PC-9 (cell line): ENCODE measurements at regions not wholly inside any gene's neighbourhood (a gene's known extent, or its start where the extent isn't known, plus 50 kb on each side); places are given as distances from the start of the nearest gene placed in this dataset.

Source experiments
- BruUV-seq: library from RNA; stranded (reverse); fragments of 400-500 nt; replicated peaks from 2 replicates; lab custom pipeline; 2021; lab: Mats Ljungman, UMichigan
- CTCF ChIA-PET: fragments of 300-600 bp; sonication (Branson Sonifier 250); formaldehyde crosslinking; loops from one replicate; lab custom pipeline; 2022; ENCODE audit warnings: antibody characterized with exemption; lab: Charles Lee
- POLR2A ChIA-PET: fragments of 300-600 bp; sonication (Branson Sonifier 250); formaldehyde crosslinking; loops from one replicate; lab custom pipeline; 2022; ENCODE audit warnings: antibody characterized with exemption; ENCODE audit not compliant: unreplicated experiment; lab: Charles Lee
- DNase-seq, 2 experiments: peaks; one replicate each; pipeline versions ENCODE4 v3.0.0 to v3.0.0-alpha.2; 2015 to 2022; ENCODE audit warnings: mixed read lengths in 1 of 2
- H2AFZ ChIP-seq: fragments of 200-600 bp; sonication (generic); 2 replicates; pipeline ENCODE4 v1.8.1; 2017; ENCODE audit warnings: antibody characterized with exemption
- H3F3A ChIP-seq: fragments of 200-600 bp; sonication (generic); 2 replicates; pipeline ENCODE4 v1.8.1; 2017; ENCODE audit warnings: antibody characterized with exemption, mild to moderate bottlenecking, low read depth; ENCODE audit not compliant: insufficient read depth
- H3K27ac ChIP-seq: fragments of 200-600 bp; sonication (generic); 2 replicates; pipeline ENCODE4 v1.6.1; 2016; ENCODE audit warnings: mixed run types
- H3K27me3 ChIP-seq: fragments of 200-600 bp; sonication (generic); 2 replicates; pipeline ENCODE4 v1.6.1; 2016; ENCODE audit warnings: low read depth, mixed run types; ENCODE audit not compliant: insufficient read depth
- H3K36me3 ChIP-seq: fragments of 200-600 bp; sonication (generic); 2 replicates; pipeline ENCODE4 v1.6.1; 2016; ENCODE audit warnings: low read depth, mixed run types
- H3K4me1 ChIP-seq: fragments of 200-600 bp; sonication (generic); replicated peaks from 2 replicates; pipeline ENCODE4 v1.6.1; 2016; ENCODE audit warnings: mixed run types; ENCODE audit not compliant: insufficient read depth
- H3K4me2 ChIP-seq: fragments of 200-600 bp; sonication (generic); 2 replicates; pipeline ENCODE4 v1.6.1; 2017; ENCODE audit warnings: mixed run types
- H3K4me3 ChIP-seq: fragments of 200-600 bp; sonication (generic); 2 replicates; pipeline ENCODE4 v1.6.1; 2016; ENCODE audit warnings: mixed run types
- H3K79me2 ChIP-seq: fragments of 200-600 bp; sonication (generic); 2 replicates; pipeline ENCODE4 v1.6.1; 2017; ENCODE audit warnings: low read depth, mixed run types
- H3K9me2 ChIP-seq: fragments of 200-600 bp; sonication (generic); 2 replicates; pipeline ENCODE4 v1.8.1; 2017; ENCODE audit warnings: mild to moderate bottlenecking; ENCODE audit not compliant: insufficient read depth
- H3K9me3 ChIP-seq: fragments of 200-600 bp; sonication (generic); 2 replicates; pipeline ENCODE4 v1.8.1; 2016; ENCODE audit warnings: low read depth; ENCODE audit not compliant: insufficient read depth
- H4K20me1 ChIP-seq: fragments of 200-600 bp; sonication (generic); 2 replicates; pipeline ENCODE4 v1.8.1; 2017; ENCODE audit not compliant: insufficient read depth
- EZH2 ChIP-seq: fragments of 200-600 bp; sonication (generic); IDR thresholded peaks from 2 replicates; pipeline ENCODE4 v1.8.0; 2017; ENCODE audit warnings: antibody characterized with exemption, low read depth
- intact Hi-C: fragments of 100-400 bp; cut with micrococcal nuclease; formaldehyde crosslinking; loops from one replicate; pipeline ENCODE4 v1.10.0; 2022; ENCODE audit not compliant: unreplicated experiment
- TF ChIP-seq, protein P1 (sequence below): fragments of 200-600 bp; sonication (generic); conservative IDR thresholded peaks from 2 replicates; pipeline ENCODE4 v1.6.1; 2017; ENCODE audit warnings: mixed run types, antibody characterized with exemption, mild to moderate bottlenecking, moderate library complexity

DNA sequence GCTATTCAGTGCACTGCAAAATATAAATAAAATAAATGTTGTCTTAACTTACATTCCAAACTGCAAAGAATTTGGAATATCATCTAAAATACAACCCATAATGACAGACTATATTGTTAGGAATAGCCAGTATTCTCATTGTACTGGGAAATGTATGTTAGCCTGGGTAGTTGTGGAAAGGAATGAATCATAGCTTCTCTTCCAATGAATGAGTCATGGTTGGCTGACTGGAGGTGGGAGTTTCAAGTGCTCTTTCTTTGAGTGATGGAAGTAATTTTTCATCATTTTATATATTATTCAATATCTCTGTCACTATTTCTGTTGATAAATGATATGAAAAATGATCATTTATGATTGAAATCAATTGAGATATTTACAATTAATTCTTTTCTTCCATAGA is 158.6 kb upstream of the ARRDC3 start:
- ChIA-PET CTCF (no interaction called here), POLR2A (no interaction called here)
- Histone ChIP-seq H3K4me1 (no peaks in the 10 kb centered on the region), H3K9me2 (no peaks in the 10 kb centered on the region; the same call in 1 of the 2 replicates), H4K20me1 (no peaks in the 10 kb centered on the region), H3K79me2 (no peaks in the 10 kb centered on the region), H3K9me3 (no peaks in the 10 kb centered on the region), H2AFZ (no peak overlapping the region), H3F3A (no peaks in the 10 kb centered on the region), H3K4me2 (no peak overlapping the region), H3K27me3 (no peaks in the 10 kb centered on the region), H3K4me3 (no peak overlapping the region), H3K36me3 (no peaks in the 10 kb centered on the region), H3K27ac (no peak overlapping the region)
- no TSS peak for BruUV-seq
- no peak for TF ChIP-seq EZH2
- TF ChIP-seq, protein P1, sequence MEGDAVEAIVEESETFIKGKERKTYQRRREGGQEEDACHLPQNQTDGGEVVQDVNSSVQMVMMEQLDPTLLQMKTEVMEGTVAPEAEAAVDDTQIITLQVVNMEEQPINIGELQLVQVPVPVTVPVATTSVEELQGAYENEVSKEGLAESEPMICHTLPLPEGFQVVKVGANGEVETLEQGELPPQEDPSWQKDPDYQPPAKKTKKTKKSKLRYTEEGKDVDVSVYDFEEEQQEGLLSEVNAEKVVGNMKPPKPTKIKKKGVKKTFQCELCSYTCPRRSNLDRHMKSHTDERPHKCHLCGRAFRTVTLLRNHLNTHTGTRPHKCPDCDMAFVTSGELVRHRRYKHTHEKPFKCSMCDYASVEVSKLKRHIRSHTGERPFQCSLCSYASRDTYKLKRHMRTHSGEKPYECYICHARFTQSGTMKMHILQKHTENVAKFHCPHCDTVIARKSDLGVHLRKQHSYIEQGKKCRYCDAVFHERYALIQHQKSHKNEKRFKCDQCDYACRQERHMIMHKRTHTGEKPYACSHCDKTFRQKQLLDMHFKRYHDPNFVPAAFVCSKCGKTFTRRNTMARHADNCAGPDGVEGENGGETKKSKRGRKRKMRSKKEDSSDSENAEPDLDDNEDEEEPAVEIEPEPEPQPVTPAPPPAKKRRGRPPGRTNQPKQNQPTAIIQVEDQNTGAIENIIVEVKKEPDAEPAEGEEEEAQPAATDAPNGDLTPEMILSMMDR, result no peak
- no peak for DNase-seq
- intact Hi-C loops, result no loop called here

DNA sequence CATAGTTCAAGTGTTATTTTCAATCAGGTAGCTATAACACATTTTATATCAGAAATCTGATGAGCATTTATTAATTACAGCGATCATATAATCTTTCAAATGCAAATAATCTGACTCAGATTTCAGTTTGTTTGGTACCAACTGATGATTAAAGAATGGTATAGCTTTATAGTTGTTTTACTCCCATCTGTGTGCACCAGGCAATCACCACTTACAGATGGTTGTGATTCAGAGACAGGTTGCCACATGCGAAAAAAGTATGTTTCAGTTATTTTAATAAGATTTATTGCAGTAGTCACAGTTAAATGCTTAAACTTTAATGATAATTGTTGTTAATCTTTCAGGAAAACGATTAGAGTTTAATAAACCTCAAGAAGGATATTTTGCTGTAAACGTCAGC is 155.1 kb upstream of the ARRDC3 start:
- Histone ChIP-seq H3K4me1 (no peaks in the 10 kb centered on the region), H4K20me1 (no peaks in the 10 kb centered on the region), H3K9me3 (no peaks in the 10 kb centered on the region), H3K79me2 (no peaks in the 10 kb centered on the region), H3K27ac (no peak overlapping the region), H3K9me2 (no peaks in the 10 kb centered on the region; the same call in 1 of the 2 replicates), H3K27me3 (no peaks in the 10 kb centered on the region), H3F3A (no peaks in the 10 kb centered on the region), H2AFZ (no peak overlapping the region), H3K36me3 (no peaks in the 10 kb centered on the region), H3K4me2 (no peak overlapping the region), H3K4me3 (no peak overlapping the region)
- BruUV-seq, result no TSS peak
- CTCF ChIA-PET, result no interaction called here
- TF ChIP-seq, protein P1, result no peak
- no peak for TF ChIP-seq EZH2
- intact Hi-C loops, result no loop called here
- no peak for DNase-seq
- POLR2A ChIA-PET, result no interaction called here

DNA sequence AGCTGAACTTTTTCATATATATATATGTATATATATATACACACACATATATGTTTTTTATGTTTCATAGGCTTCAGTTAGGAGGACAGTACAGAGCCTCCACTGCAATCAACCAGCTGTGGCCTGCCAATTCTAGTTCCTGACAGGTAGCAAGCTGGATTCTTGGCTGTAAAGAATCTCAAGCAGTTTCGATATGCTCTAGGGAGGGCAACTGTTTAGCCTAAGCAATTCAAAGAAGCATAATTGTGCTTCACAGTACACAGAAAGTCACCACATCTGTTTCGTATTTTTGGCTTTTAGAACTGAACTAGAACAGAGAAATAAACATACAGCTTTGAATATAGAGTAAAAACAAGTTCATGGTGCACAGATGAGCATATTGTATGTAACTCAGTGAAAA is 152.4 kb upstream of the ARRDC3 start:
- intact Hi-C loops, result no loop called here
- ChIA-PET CTCF (interaction anchor here (0.6 kb wide), 1 partner anchor 339 kb away, joined by 4 read pairs; no protein-coding TSS in a partner anchor), POLR2A (no interaction called here)
- DNase-seq, result no peak
- Histone ChIP-seq H3K79me2 (no peaks in the 10 kb centered on the region), H3K9me2 (no peaks in the 10 kb centered on the region), H3K36me3 (no peaks in the 10 kb centered on the region), H3F3A (no peaks in the 10 kb centered on the region), H3K27ac (no peak overlapping the region), H3K4me3 (no peak overlapping the region), H4K20me1 (no peaks in the 10 kb centered on the region), H3K4me2 (no peak overlapping the region), H3K27me3 (no peaks in the 10 kb centered on the region), H3K4me1 (no peaks in the 10 kb centered on the region), H2AFZ (no peak overlapping the region), H3K9me3 (no peaks in the 10 kb centered on the region)
- TF ChIP-seq EZH2, result no peak
- TF ChIP-seq, protein P1, result no peak
- no TSS peak for BruUV-seq
